Keratinocyte (primary cell): ENCODE measurements at regions not wholly inside any gene's neighbourhood (a gene's known extent, or its start where the extent isn't known, plus 50 kb on each side); places are given as distances from the start of the nearest gene placed in this dataset.
"Not testable (repeated sequence)": the region's sequence is repeated elsewhere in the genome, so short reads cannot be mapped to it uniquely, and the experiment has no call there.

Experiments used
- EZH2 ChIP-seq: IDR thresholded peaks from one replicate; pipeline ENCODE4 v1.6.1; 2012; ENCODE audit warnings: inconsistent platforms, mild to moderate bottlenecking, low read length, moderate library complexity
- TF ChIP-seq, protein P1 (sequence below), 3 experiments: IDR thresholded peaks in 1 of 3; conservative IDR thresholded peaks in 1 of 3; optimal IDR thresholded peaks in 1 of 3; 2 replicates in 2 of 3; 3 replicates in 1 of 3; pipeline versions ENCODE3 to v1.5.1; 2011; ENCODE audit warnings: low read length in 3 of 3, mild to moderate bottlenecking in 3 of 3, moderate library complexity in 2 of 3, control low read depth in 1 of 3, inconsistent platforms in 1 of 3; ENCODE audit not compliant: insufficient read depth in 2 of 3; ENCODE audit errors: extremely low read depth in 1 of 3

GRCh38 chr2:110339126-110339525 lies 126.8 kb upstream of the MTLN start:
- TF ChIP-seq, protein P1, sequence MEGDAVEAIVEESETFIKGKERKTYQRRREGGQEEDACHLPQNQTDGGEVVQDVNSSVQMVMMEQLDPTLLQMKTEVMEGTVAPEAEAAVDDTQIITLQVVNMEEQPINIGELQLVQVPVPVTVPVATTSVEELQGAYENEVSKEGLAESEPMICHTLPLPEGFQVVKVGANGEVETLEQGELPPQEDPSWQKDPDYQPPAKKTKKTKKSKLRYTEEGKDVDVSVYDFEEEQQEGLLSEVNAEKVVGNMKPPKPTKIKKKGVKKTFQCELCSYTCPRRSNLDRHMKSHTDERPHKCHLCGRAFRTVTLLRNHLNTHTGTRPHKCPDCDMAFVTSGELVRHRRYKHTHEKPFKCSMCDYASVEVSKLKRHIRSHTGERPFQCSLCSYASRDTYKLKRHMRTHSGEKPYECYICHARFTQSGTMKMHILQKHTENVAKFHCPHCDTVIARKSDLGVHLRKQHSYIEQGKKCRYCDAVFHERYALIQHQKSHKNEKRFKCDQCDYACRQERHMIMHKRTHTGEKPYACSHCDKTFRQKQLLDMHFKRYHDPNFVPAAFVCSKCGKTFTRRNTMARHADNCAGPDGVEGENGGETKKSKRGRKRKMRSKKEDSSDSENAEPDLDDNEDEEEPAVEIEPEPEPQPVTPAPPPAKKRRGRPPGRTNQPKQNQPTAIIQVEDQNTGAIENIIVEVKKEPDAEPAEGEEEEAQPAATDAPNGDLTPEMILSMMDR (optimal IDR thresholded peaks at IDR 0.05 in 1 of 3, IDR thresholded peaks at IDR 0.05 in 1 of 3, conservative IDR thresholded peaks at IDR 0.05 in 1 of 3; ENCODE audit: extremely low read depth in 1 of 3, insufficient read depth in 2 of 3, low read length in 3 of 3), result not testable (repeated sequence)
- not testable (repeated sequence) for TF ChIP-seq EZH2
